ENCODE measurements at regions not wholly inside any gene's neighbourhood (a gene's known extent, or its start where the extent isn't known, plus 50 kb on each side); places are given as distances from the start of the nearest gene placed in this dataset.

GRCh38 chr12:98344046-98344930 lies 171.1 kb upstream of the TMPO start:
- DNase-seq (ENCODE audit: low read depth in 2 of 2), result no peak

- no peak for DNase-seq (ENCODE audit: low read depth in 2 of 2)
Observed at GRCh38 chr12:98345308-98345876, 170.0 kb upstream of the TMPO start.

GRCh38 chr12:98351089-98351488 lies 164.3 kb upstream of the TMPO start:
- DNase-seq (ENCODE audit: low read depth in 2 of 2), result no peak

GRCh38 chr12:98351784-98352183 lies 163.6 kb upstream of the TMPO start:
- DNase-seq (ENCODE audit: low read depth in 2 of 2), result no peak

- no peak for DNase-seq (ENCODE audit: low read depth in 2 of 2)
Observed at GRCh38 chr12:98352218-98352811, 163.1 kb upstream of the TMPO start.

- DNase-seq (ENCODE audit: low read depth in 2 of 2), result no peak
Observed at GRCh38 chr12:98352835-98353234, 162.6 kb upstream of the TMPO start.

GRCh38 chr12:98354520-98355035 lies 160.8 kb upstream of the TMPO start:
- no peak for DNase-seq (ENCODE audit: low read depth in 2 of 2)

- no peak for DNase-seq (ENCODE audit: low read depth in 2 of 2)
Observed at GRCh38 chr12:98355322-98355721, 160.1 kb upstream of the TMPO start.

GRCh38 chr12:98355933-98356332 lies 159.5 kb upstream of the TMPO start:
- no peak for DNase-seq (ENCODE audit: low read depth in 2 of 2)

GRCh38 chr12:98358144-98358543 lies 157.2 kb upstream of the TMPO start:
- DNase-seq (ENCODE audit: low read depth in 2 of 2), result no peak

GRCh38 chr12:98359856-98360255 lies 155.5 kb upstream of the TMPO start:
- no peak for DNase-seq (ENCODE audit: low read depth in 2 of 2)

- DNase-seq (ENCODE audit: low read depth in 2 of 2), result no peak
Observed at GRCh38 chr12:98360401-98360800, 155.0 kb upstream of the TMPO start.

- DNase-seq (ENCODE audit: low read depth in 2 of 2), result no peak
Observed at GRCh38 chr12:98369581-98369980, 145.8 kb upstream of the TMPO start.

GRCh38 chr12:98370976-98371375 lies 144.4 kb upstream of the TMPO start:
- DNase-seq (ENCODE audit: low read depth in 2 of 2), result no peak

GRCh38 chr12:98371419-98371818 lies 144.0 kb upstream of the TMPO start:
- DNase-seq (ENCODE audit: low read depth in 2 of 2), result no peak

GRCh38 chr12:98372340-98373024 lies 142.9 kb upstream of the TMPO start:
- DNase-seq (ENCODE audit: low read depth in 2 of 2), result no peak

GRCh38 chr12:98373025-98373554 lies 142.3 kb upstream of the TMPO start:
- DNase-seq (ENCODE audit: low read depth in 2 of 2), result no peak

- DNase-seq (ENCODE audit: low read depth in 2 of 2), result no peak
Observed at GRCh38 chr12:98374007-98374406, 141.4 kb upstream of the TMPO start.

GRCh38 chr12:98379106-98379505 lies 136.3 kb upstream of the TMPO start:
- no peak for DNase-seq (ENCODE audit: low read depth in 2 of 2)

GRCh38 chr12:98385641-98386040 lies 129.7 kb upstream of the TMPO start:
- no peak for DNase-seq (ENCODE audit: low read depth in 2 of 2)

- no peak for DNase-seq (ENCODE audit: low read depth in 2 of 2)
Observed at GRCh38 chr12:98387444-98387843, 127.9 kb upstream of the TMPO start.

- no peak for DNase-seq (ENCODE audit: low read depth in 2 of 2)
Observed at GRCh38 chr12:98388126-98388525, 127.3 kb upstream of the TMPO start.

Measured in activated CD8-positive, alpha-beta memory T cell treated with anti-CD3 and anti-CD28 coated beads for 4 hours (primary cell).